Fibroblast of pulmonary artery (primary cell): ENCODE measurements at regions not wholly inside any gene's neighbourhood (a gene's known extent, or its start where the extent isn't known, plus 50 kb on each side); places are given as distances from the start of the nearest gene placed in this dataset.

Experiments used
- DNase-seq: peaks from one replicate; pipeline ENCODE4 v3.0.0-alpha.2; 2010; ENCODE audit warnings: low read depth
- H3K4me3 ChIP-seq: replicated peaks from 2 replicates; pipeline ENCODE4 v1.5.1; 2011; ENCODE audit warnings: low read depth, mild to moderate bottlenecking, control low read depth, low read length, moderate library complexity
- CTCF ChIP-seq: IDR thresholded peaks from 2 replicates; pipeline ENCODE4 v1.5.1; 2011; ENCODE audit warnings: mild to moderate bottlenecking, control low read depth, low read length, inconsistent platforms; ENCODE audit errors: missing control alignments

- no peak for DNase-seq
- no peak for TF ChIP-seq CTCF
- no peak overlapping the region for H3K4me3 ChIP-seq
Measured at GRCh38 chr2:2810504-2810903, 479.4 kb upstream of the MYT1L start.

GRCh38 chr2:2809771-2810170, 478.7 kb upstream of the MYT1L start:
- H3K4me3 ChIP-seq = no peak overlapping the region
- TF ChIP-seq CTCF = no peak
- no peak for DNase-seq

- H3K4me3 ChIP-seq = no peak overlapping the region
- TF ChIP-seq CTCF = no peak
- no peak for DNase-seq
Measured at GRCh38 chr2:2808551-2809058, 477.5 kb upstream of the MYT1L start.

GRCh38 chr2:2806711-2807110, 475.6 kb upstream of the MYT1L start:
- DNase-seq = no peak
- H3K4me3 ChIP-seq = no peak overlapping the region
- no peak for TF ChIP-seq CTCF

GRCh38 chr2:2805263-2805662, 474.2 kb upstream of the MYT1L start:
- TF ChIP-seq CTCF = no peak
- no peak for DNase-seq
- no peak overlapping the region for H3K4me3 ChIP-seq

GRCh38 chr2:2804528-2804927, 473.5 kb upstream of the MYT1L start:
- DNase-seq = no peak
- TF ChIP-seq CTCF = no peak

GRCh38 chr2:2801458-2801857, 470.4 kb upstream of the MYT1L start:
- DNase-seq = no peak
- TF ChIP-seq CTCF = no peak
- H3K4me3 ChIP-seq = no peak overlapping the region

More at GRCh38 chr2:2804528-2804927, 473.5 kb upstream of the MYT1L start:
- no peak overlapping the region for H3K4me3 ChIP-seq
